ENCODE measurements at regions not wholly inside any gene's neighbourhood (a gene's known extent, or its start where the extent isn't known, plus 50 kb on each side); places are given as distances from the start of the nearest gene placed in this dataset.

DNA sequence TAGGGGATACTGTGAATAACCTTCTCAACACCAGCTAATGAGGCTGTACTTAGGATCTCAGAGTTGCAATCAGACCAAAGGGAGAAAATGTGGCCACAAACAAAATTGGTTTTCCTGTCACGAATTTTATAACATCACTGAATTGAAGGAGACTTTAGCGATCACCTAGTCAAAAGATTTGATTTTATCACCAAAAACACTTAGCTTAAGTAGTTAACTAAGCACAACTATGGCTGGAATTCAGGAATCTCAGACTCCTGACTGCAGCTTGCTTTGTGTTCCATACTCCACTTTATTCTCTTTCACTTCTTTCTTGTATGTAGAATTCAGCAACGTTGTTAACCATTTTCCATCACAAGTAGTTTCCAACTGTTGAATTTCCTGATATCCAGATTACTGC, 152.0 kb downstream of the SLC16A9 start:
- no peak overlapping the region for H3K9ac ChIP-seq (ENCODE audit: low read depth in 1 of 3, low read length in 3 of 3)
- no peaks in the 10 kb centered on the region for H3K4me1 ChIP-seq (ENCODE audit: control insufficient read depth in 3 of 3, insufficient read depth in 3 of 3, low read length in 3 of 3)
- no peaks in the 10 kb centered on the region for H3K9me3 ChIP-seq (ENCODE audit: control insufficient read depth in 3 of 3, low read length in 3 of 3)
- no peaks in the 10 kb centered on the region for H3K27me3 ChIP-seq (ENCODE audit: control insufficient read depth in 3 of 3, insufficient read depth in 3 of 3, low read length in 3 of 3)
- H3K4me3 ChIP-seq (ENCODE audit: low read length in 3 of 3): no peak overlapping the region
- H3K36me3 ChIP-seq (ENCODE audit: control insufficient read depth in 3 of 3, insufficient read depth in 3 of 3, low read length in 3 of 3): no peaks in the 10 kb centered on the region
- no peak overlapping the region for H3K27ac ChIP-seq (ENCODE audit: low read depth, low read length)

DNA sequence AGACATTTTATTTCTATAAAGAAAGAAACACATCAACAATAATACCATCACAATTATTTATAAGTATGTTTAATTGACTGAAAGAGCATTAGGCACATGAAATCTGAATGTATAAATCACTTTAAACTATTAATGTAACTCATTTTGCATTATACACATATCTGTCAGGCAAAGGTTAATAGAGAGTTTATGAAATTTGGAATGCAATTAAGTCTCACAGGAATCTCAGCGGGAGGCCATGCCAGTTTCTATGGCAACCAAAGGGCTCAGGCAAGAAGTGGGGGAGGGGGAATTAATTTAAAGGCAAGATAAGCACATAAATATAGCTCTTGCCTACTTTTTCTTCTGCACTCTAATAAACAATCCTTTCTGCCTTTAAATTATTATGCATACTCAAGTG, 152.6 kb downstream of the SLC16A9 start:
- Histone ChIP-seq H3K4me3 (ENCODE audit: low read length in 3 of 3) (no peak overlapping the region), H3K27me3 (ENCODE audit: control insufficient read depth in 3 of 3, insufficient read depth in 3 of 3, low read length in 3 of 3) (no peaks in the 10 kb centered on the region), H3K4me1 (ENCODE audit: control insufficient read depth in 3 of 3, insufficient read depth in 3 of 3, low read length in 3 of 3) (no peaks in the 10 kb centered on the region), H3K9ac (ENCODE audit: low read depth in 1 of 3, low read length in 3 of 3) (no peak overlapping the region), H3K27ac (ENCODE audit: low read depth, low read length) (no peak overlapping the region), H3K9me3 (ENCODE audit: control insufficient read depth in 3 of 3, low read length in 3 of 3) (no peaks in the 10 kb centered on the region), H3K36me3 (ENCODE audit: control insufficient read depth in 3 of 3, insufficient read depth in 3 of 3, low read length in 3 of 3) (no peaks in the 10 kb centered on the region)

DNA sequence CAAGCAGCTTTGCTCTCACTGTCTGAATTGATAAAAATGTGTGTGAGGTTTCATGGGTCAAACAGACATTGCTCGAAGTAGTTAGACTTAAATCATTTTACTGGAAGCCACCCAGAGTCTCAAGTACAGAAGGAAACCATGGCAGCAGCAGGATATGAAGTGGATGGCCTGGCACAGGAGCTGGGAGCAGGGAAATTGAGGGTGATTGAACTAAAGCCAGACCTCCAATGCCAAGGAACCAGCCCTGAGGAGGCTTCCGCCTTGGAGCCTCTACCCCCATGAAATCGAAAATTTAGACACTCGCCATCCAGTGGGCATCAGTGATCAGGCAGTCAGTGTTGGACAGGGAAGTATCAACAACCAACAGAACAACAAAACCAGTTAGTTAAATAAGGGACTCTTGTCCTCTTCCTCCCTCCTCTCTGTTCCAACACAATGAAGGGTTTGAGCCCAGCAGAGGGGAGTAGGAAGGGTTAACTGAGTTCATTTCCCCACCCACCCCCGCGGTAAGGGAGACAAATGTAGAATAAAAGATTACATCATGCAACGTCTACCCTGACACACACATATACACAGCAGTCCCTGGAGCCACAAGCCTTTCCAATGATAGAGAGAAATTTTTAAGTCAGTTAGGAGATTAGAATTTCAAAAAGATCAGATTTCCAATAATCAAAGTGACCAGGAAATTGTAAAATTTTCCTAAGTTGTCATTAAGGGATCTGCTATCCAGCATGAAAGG, 156.3 kb downstream of the SLC16A9 start:
- Histone ChIP-seq H3K9ac (ENCODE audit: low read depth in 1 of 3, low read length in 3 of 3) (no peak overlapping the region), H3K4me3 (ENCODE audit: low read length in 3 of 3) (no peak overlapping the region), H3K4me1 (ENCODE audit: control insufficient read depth in 3 of 3, insufficient read depth in 3 of 3, low read length in 3 of 3) (no peaks in the 10 kb centered on the region), H3K9me3 (ENCODE audit: control insufficient read depth in 3 of 3, low read length in 3 of 3) (no peaks in the 10 kb centered on the region), H3K36me3 (ENCODE audit: control insufficient read depth in 3 of 3, insufficient read depth in 3 of 3, low read length in 3 of 3) (no peaks in the 10 kb centered on the region), H3K27me3 (ENCODE audit: control insufficient read depth in 3 of 3, insufficient read depth in 3 of 3, low read length in 3 of 3) (no peaks in the 10 kb centered on the region), H3K27ac (ENCODE audit: low read depth, low read length) (no peak overlapping the region)

DNA sequence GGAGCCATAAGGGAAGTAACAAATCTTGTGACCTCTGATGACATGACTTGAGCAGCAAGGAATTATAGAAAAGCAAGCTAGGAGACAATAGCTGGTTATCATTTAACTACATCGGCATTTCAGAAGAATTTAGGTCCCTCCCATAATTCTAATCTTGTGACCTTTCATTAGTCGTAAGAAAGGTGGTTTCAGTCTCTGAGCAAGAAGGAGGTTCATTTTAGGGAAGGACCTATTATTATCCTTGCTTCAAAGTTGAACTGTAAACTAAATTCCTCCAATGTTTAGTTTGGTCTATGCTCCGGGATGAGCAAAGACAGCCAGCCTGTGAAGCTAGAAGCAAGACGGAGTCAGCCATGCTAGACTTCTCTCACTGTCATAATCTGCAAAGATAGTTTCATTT, 159.6 kb downstream of the SLC16A9 start:
- Histone ChIP-seq H3K9ac (ENCODE audit: low read depth in 1 of 3, low read length in 3 of 3) (no peak overlapping the region), H3K36me3 (ENCODE audit: control insufficient read depth in 3 of 3, insufficient read depth in 3 of 3, low read length in 3 of 3) (no peaks in the 10 kb centered on the region), H3K27ac (ENCODE audit: low read depth, low read length) (no peak overlapping the region), H3K4me1 (ENCODE audit: control insufficient read depth in 3 of 3, insufficient read depth in 3 of 3, low read length in 3 of 3) (no peaks in the 10 kb centered on the region), H3K9me3 (ENCODE audit: control insufficient read depth in 3 of 3, low read length in 3 of 3) (no peaks in the 10 kb centered on the region), H3K4me3 (ENCODE audit: low read length in 3 of 3) (no peak overlapping the region), H3K27me3 (ENCODE audit: control insufficient read depth in 3 of 3, insufficient read depth in 3 of 3, low read length in 3 of 3) (no peaks in the 10 kb centered on the region)

DNA sequence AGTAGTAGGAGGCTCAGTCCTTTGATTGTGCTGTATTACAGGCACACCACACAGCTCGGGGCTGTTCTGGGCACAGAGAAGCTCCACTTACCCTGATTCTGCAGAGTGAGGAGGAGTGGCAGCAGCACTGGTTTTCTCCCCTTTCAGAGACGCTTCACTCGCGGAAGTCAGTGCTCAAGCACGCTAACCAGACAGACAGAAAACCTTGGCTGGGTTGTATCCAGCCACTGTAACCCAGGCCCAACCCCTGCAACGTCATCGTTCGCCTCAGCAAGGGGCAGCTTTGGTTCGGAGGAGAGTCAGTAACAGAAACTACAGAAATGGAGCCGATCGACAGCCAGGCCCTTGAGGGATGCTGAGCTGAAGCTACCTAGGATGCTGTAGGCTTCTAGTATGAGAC, 171.0 kb downstream of the SLC16A9 start:
- H3K36me3 ChIP-seq (ENCODE audit: control insufficient read depth in 3 of 3, insufficient read depth in 3 of 3, low read length in 3 of 3): no peaks in the 10 kb centered on the region
- no peak overlapping the region for H3K4me3 ChIP-seq (ENCODE audit: low read length in 3 of 3)
- no peaks in the 10 kb centered on the region for H3K9me3 ChIP-seq (ENCODE audit: control insufficient read depth in 3 of 3, low read length in 3 of 3)
- peaks cover 5 to 9% (median 7%) of the 10 kb centered on the region in 3 donors for H3K4me1 ChIP-seq (ENCODE audit: control insufficient read depth in 3 of 3, insufficient read depth in 3 of 3, low read length in 3 of 3)
- no peak overlapping the region for H3K27ac ChIP-seq (ENCODE audit: low read depth, low read length)
- no peaks in the 10 kb centered on the region for H3K27me3 ChIP-seq (ENCODE audit: control insufficient read depth in 3 of 3, insufficient read depth in 3 of 3, low read length in 3 of 3)
- no peak overlapping the region for H3K9ac ChIP-seq (ENCODE audit: low read depth in 1 of 3, low read length in 3 of 3)

DNA sequence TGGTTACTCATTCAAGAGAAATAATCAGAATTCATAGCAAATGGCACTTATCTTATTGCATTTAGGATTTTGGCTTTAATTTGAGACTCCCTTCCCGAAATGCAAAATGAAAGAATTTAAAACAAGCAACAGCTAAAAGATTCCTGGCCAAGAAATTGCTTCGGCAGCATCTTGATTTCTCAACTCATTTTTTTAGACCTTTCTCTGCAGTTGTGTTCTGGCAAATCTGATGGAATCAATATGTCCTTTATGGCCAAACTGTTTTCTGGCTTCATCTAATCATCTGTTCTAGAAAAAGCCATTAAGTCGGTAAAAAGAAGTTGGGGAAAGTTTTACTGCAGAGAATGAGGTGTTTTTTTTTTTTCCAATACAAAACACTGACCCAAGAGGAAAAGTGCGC, 172.1 kb downstream of the SLC16A9 start:
- Histone ChIP-seq H3K36me3 (ENCODE audit: control insufficient read depth in 3 of 3, insufficient read depth in 3 of 3, low read length in 3 of 3) (no peaks in the 10 kb centered on the region), H3K27ac (ENCODE audit: low read depth, low read length) (peak overlapping the region; percentile 76), H3K4me1 (ENCODE audit: control insufficient read depth in 3 of 3, insufficient read depth in 3 of 3, low read length in 3 of 3) (peaks cover 5 to 9% (median 7%) of the 10 kb centered on the region in 3 donors), H3K9ac (ENCODE audit: low read depth in 1 of 3, low read length in 3 of 3) (no peak overlapping the region), H3K4me3 (ENCODE audit: low read length in 3 of 3) (no peak overlapping the region), H3K27me3 (ENCODE audit: control insufficient read depth in 3 of 3, insufficient read depth in 3 of 3, low read length in 3 of 3) (no peaks in the 10 kb centered on the region), H3K9me3 (ENCODE audit: control insufficient read depth in 3 of 3, low read length in 3 of 3) (no peaks in the 10 kb centered on the region)

DNA sequence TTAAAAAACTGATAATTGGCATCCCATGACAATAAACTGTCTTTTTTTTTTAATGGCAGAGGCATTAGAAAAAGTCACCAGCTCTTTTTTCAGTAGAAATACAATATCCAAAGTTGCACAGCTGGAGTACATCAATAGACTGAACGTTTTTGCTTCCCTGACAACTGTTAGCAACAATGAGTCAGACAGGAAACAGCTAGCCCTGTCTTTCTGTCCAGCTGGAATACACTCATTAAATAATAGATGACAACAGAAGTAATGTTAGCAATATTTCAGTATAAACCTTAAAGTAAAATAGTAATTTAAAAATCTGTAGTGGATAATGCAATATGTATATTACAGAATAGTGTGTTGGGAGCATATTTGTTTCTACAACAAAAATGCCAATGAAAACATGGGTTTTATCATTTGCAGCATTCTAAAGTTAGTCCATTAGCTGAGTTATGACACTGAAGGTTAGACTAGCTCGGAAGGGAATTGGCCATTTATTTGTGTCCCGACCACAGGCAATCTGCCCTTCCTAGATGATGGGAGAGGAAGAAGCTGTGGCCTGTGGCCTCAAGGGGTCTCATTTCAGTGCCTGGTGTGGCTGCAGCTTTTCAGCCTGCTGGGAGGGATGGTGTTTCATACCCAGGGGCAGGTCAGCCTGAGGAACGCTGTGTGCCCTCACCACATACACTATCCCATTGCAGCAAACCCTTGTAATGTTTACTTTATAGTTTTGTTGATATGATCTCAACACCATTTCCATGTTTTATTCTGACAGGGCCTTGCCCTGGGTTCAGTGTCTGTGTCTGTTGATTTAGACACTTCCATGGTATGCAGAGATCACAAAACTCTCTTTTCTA, 173.3 kb downstream of the SLC16A9 start:
- Histone ChIP-seq H3K4me1 (ENCODE audit: control insufficient read depth in 3 of 3, insufficient read depth in 3 of 3, low read length in 3 of 3) (peaks cover 5 to 9% (median 7%) of the 10 kb centered on the region in 3 donors), H3K27ac (ENCODE audit: low read depth, low read length) (peak overlapping the region; percentile 76), H3K9ac (ENCODE audit: low read depth in 1 of 3, low read length in 3 of 3) (no peak overlapping the region), H3K27me3 (ENCODE audit: control insufficient read depth in 3 of 3, insufficient read depth in 3 of 3, low read length in 3 of 3) (no peaks in the 10 kb centered on the region), H3K4me3 (ENCODE audit: low read length in 3 of 3) (no peak overlapping the region), H3K36me3 (ENCODE audit: control insufficient read depth in 3 of 3, insufficient read depth in 3 of 3, low read length in 3 of 3) (no peaks in the 10 kb centered on the region), H3K9me3 (ENCODE audit: control insufficient read depth in 3 of 3, low read length in 3 of 3) (no peaks in the 10 kb centered on the region)

DNA sequence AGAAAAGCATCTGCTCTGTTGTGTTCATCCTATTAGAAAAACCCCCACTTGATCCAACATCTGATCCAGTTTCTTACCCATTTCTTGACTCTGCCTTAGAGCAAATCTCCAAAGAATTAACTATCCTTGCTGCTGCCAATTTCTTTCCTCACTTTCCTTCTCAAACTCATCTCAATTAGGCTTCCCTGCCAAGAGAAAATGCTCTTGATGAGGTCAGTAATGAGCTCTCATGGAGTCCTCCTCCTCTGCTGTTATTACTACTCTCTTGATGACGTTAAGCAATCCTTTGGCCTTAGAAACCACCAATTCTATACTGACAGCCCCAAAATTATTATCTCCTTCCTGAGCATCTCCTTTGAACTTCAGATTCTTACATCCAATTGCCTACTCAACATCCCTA, 162.0 kb upstream of the FAM13C start:
- H3K4me1 ChIP-seq (ENCODE audit: control insufficient read depth in 3 of 3, insufficient read depth in 3 of 3, low read length in 3 of 3): no peaks in the 10 kb centered on the region
- no peaks in the 10 kb centered on the region for H3K36me3 ChIP-seq (ENCODE audit: control insufficient read depth in 3 of 3, insufficient read depth in 3 of 3, low read length in 3 of 3)
- no peak overlapping the region for H3K4me3 ChIP-seq (ENCODE audit: low read length in 3 of 3)
- H3K27ac ChIP-seq (ENCODE audit: low read depth, low read length): no peak overlapping the region
- H3K27me3 ChIP-seq (ENCODE audit: control insufficient read depth in 3 of 3, insufficient read depth in 3 of 3, low read length in 3 of 3): no peaks in the 10 kb centered on the region
- H3K9me3 ChIP-seq (ENCODE audit: control insufficient read depth in 3 of 3, low read length in 3 of 3): no peaks in the 10 kb centered on the region
- no peak overlapping the region for H3K9ac ChIP-seq (ENCODE audit: low read depth in 1 of 3, low read length in 3 of 3)

DNA sequence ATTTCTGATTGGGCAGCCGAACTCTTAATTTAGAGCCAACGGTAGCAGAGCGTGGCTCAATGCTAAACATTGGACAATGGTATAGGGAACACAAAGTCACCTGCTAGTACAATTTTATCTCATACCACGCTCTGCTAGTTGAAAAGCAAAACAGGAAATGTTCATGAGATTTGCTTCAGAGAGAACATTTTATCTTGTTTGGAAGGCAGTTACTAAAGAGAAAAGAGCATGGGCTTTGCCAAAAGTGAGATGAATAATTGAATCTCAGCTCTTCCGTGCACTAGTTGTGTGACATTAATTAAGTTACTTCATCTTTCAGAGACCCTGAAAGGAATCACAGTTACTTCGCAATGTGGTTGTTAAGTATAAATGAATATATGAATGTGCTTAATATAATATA, 161.5 kb upstream of the FAM13C start:
- H3K27ac ChIP-seq (ENCODE audit: low read depth, low read length): no peak overlapping the region
- H3K9ac ChIP-seq (ENCODE audit: low read depth in 1 of 3, low read length in 3 of 3): no peak overlapping the region
- H3K4me1 ChIP-seq (ENCODE audit: control insufficient read depth in 3 of 3, insufficient read depth in 3 of 3, low read length in 3 of 3): no peaks in the 10 kb centered on the region
- H3K9me3 ChIP-seq (ENCODE audit: control insufficient read depth in 3 of 3, low read length in 3 of 3): no peaks in the 10 kb centered on the region
- H3K4me3 ChIP-seq (ENCODE audit: low read length in 3 of 3): no peak overlapping the region
- no peaks in the 10 kb centered on the region for H3K36me3 ChIP-seq (ENCODE audit: control insufficient read depth in 3 of 3, insufficient read depth in 3 of 3, low read length in 3 of 3)
- no peaks in the 10 kb centered on the region for H3K27me3 ChIP-seq (ENCODE audit: control insufficient read depth in 3 of 3, insufficient read depth in 3 of 3, low read length in 3 of 3)

DNA sequence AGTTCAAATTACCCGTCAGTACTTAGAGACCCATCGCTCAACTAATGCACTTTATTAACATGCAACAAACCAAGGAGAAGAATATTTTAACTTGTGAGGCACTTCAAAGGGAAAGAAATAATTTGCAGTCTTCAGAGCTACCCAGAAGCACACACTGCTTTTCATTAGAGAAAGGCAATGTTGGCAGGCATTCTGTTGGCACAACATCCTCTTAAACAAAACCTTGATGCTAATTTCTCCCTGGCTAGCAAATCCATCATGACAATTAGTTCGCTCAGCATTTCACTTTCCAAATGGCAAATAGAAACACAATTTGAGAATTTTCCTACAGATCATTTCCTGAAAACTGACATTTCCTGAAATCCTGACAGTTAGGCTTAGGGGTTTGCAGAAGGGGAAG, 155.6 kb upstream of the FAM13C start:
- Histone ChIP-seq H3K9ac (ENCODE audit: low read depth in 1 of 3, low read length in 3 of 3) (no peak overlapping the region), H3K27ac (ENCODE audit: low read depth, low read length) (no peak overlapping the region), H3K9me3 (ENCODE audit: control insufficient read depth in 3 of 3, low read length in 3 of 3) (no peaks in the 10 kb centered on the region), H3K36me3 (ENCODE audit: control insufficient read depth in 3 of 3, insufficient read depth in 3 of 3, low read length in 3 of 3) (no peaks in the 10 kb centered on the region), H3K4me3 (ENCODE audit: low read length in 3 of 3) (no peak overlapping the region), H3K27me3 (ENCODE audit: control insufficient read depth in 3 of 3, insufficient read depth in 3 of 3, low read length in 3 of 3) (no peaks in the 10 kb centered on the region), H3K4me1 (ENCODE audit: control insufficient read depth in 3 of 3, insufficient read depth in 3 of 3, low read length in 3 of 3) (no peaks in the 10 kb centered on the region)
